GM19455 (cell line): ENCODE measurements at regions not wholly inside any gene's neighbourhood (a gene's known extent, or its start where the extent isn't known, plus 50 kb on each side); places are given as distances from the start of the nearest gene placed in this dataset.

Source experiments
- ATAC-seq: cut with Tn5 transposase; IDR thresholded peaks from one replicate; pipeline ENCODE4 v1.9.1; 2021; ENCODE audit not compliant: unreplicated experiment

- no peak for ATAC-seq
These were observed 152.8 kb downstream of the BCL11A start for GRCh38 chr2:60400462-60401246.

- ATAC-seq = no peak
These were observed 159.0 kb downstream of the BCL11A start for GRCh38 chr2:60394463-60394862.

- ATAC-seq = no peak
These were observed 161.6 kb downstream of the BCL11A start for GRCh38 chr2:60391649-60392375.

GRCh38 chr2:60391230-60391629, 162.2 kb downstream of the BCL11A start:
- no peak for ATAC-seq

- ATAC-seq = no peak
These were observed 167.0 kb downstream of the BCL11A start for GRCh38 chr2:60386436-60386835.

- ATAC-seq = no peak
These were observed 167.8 kb downstream of the BCL11A start for GRCh38 chr2:60385648-60386047.

GRCh38 chr2:60383401-60384143, 169.9 kb downstream of the BCL11A start:
- ATAC-seq = no peak

- ATAC-seq = no peak
These were observed 173.0 kb downstream of the BCL11A start for GRCh38 chr2:60380411-60380810.

GRCh38 chr2:60379684-60380083, 173.8 kb downstream of the BCL11A start:
- ATAC-seq = no peak

GRCh38 chr2:60379216-60379615, 174.2 kb downstream of the BCL11A start:
- ATAC-seq = no peak

GRCh38 chr2:60377825-60378224, 175.6 kb downstream of the BCL11A start:
- ATAC-seq = no peak

GRCh38 chr2:60376252-60376651, 177.2 kb downstream of the BCL11A start:
- no peak for ATAC-seq

- ATAC-seq = no peak
These were observed 181.8 kb downstream of the BCL11A start for GRCh38 chr2:60371681-60372080.

GRCh38 chr2:60371219-60371618, 182.2 kb downstream of the BCL11A start:
- no peak for ATAC-seq

GRCh38 chr2:60370814-60371213, 182.6 kb downstream of the BCL11A start:
- no peak for ATAC-seq

- no peak for ATAC-seq
These were observed 185.0 kb downstream of the BCL11A start for GRCh38 chr2:60368456-60368855.

GRCh38 chr2:60366135-60366712, 187.2 kb downstream of the BCL11A start:
- ATAC-seq = peak; percentile 57

- no peak for ATAC-seq
These were observed 187.9 kb downstream of the BCL11A start for GRCh38 chr2:60365556-60365955.

GRCh38 chr2:60364491-60364890, 189.0 kb downstream of the BCL11A start:
- ATAC-seq = no peak

- no peak for ATAC-seq
These were observed 192.0 kb downstream of the BCL11A start for GRCh38 chr2:60361498-60361897.

- no peak for ATAC-seq
These were observed 193.9 kb downstream of the BCL11A start for GRCh38 chr2:60359569-60359968.
